NCI-H1694 (cell line): ENCODE measurements at regions not wholly inside any gene's neighbourhood (a gene's known extent, or its start where the extent isn't known, plus 50 kb on each side); places are given as distances from the start of the nearest gene placed in this dataset.

ENCODE experiments used
- DNase-seq: peaks from one replicate; lab custom pipeline; 2025; lab: John Stamatoyannopoulos, UW

- DNase-seq, result no peak
Measured at GRCh38 chr3:87413814-87414213, 137.4 kb upstream of the POU1F1 start.

- no peak for DNase-seq
Measured at GRCh38 chr3:87410110-87410509, 133.7 kb upstream of the POU1F1 start.

GRCh38 chr3:87398168-87398801, 121.9 kb upstream of the POU1F1 start:
- no peak for DNase-seq

DNA sequence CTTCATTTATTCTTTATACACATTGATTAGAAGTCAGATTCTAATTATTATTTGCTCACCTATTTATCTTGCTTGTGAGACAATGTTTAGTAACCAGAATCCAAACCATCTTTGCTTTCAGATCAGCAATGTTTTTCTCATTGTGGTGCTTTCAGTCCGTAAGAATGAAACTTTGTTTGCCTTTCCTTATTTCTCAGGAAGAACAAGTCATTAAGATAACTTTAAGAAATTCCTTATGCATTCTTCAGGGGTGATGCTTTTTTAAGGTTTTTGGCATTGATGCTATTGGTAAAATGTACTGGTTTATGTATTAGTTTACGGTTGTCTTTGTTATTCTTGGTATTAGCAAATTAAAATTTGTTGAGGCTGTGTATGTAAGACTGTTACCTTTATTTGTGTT, 120.8 kb upstream of the POU1F1 start:
- DNase-seq, result no peak

DNA sequence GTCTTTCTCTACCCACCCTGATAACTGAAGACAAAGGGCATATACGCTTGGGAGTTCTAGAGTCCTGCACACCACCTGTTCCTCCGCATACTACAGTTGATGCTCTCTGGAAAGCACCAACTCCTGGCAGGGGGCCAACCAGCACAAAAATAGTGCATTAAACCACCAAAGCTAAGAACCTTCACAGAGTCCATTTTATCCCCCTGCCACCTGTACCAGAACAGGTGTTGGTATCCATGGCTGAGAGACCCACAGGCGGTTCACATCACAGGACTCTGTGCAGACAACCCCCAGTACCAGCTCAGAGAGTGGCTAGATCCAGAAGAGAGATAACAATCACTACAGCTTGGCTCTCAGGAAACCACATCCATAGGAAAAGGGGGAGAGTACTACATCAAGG, 114.4 kb upstream of the POU1F1 start:
- no peak for DNase-seq

GRCh38 chr3:87390353-87390752, 114.0 kb upstream of the POU1F1 start:
- no peak for DNase-seq

DNA sequence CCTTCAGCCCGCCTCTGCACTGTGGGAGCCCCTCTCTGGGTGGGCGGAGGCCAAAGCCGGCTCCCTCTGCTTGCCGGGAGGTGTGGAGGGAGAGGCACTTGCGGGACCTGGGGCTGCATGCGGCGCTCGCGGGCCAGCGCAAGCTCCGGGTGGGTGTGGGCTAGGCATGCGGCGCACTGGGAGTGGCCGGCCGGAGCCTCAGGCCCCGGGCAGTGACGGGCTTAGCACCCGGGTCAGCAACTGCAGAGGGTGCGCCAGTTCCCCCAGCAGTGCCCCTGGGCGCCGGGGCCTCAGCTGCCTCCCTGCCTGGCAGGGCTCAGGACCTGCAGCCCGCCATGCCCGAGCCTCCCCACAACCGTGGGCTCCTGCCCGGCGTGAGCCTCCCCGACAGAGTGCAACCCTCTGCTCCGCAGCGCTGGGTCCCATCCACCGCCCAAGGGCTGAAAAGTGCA, 98.9 kb upstream of the POU1F1 start:
- DNase-seq, result no peak

- no peak for DNase-seq
Measured at GRCh38 chr3:87370007-87370406, 93.6 kb upstream of the POU1F1 start.

- no peak for DNase-seq
Measured at GRCh38 chr3:87367736-87368135, 91.4 kb upstream of the POU1F1 start.

- DNase-seq, result no peak
Measured at GRCh38 chr3:87363721-87364120, 87.3 kb upstream of the POU1F1 start.

DNA sequence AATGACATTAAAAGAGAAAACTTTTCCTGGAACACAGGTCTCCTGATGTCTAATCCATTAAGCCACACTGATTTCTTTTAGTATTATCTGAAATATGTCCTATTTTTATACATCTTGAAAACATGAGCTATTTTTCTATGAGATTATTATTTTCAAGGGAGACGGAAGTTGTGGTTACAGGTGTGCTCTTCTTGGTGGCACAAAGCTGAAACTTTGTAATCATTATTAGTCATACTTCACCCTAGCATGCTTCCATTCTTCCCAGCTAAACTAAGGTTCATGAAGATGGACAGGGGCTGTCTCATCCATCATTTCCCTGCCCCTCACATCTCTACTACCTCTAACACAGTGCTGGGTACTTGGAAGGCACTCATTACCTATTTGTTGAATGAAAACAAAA, 85.6 kb upstream of the POU1F1 start:
- no peak for DNase-seq

DNA sequence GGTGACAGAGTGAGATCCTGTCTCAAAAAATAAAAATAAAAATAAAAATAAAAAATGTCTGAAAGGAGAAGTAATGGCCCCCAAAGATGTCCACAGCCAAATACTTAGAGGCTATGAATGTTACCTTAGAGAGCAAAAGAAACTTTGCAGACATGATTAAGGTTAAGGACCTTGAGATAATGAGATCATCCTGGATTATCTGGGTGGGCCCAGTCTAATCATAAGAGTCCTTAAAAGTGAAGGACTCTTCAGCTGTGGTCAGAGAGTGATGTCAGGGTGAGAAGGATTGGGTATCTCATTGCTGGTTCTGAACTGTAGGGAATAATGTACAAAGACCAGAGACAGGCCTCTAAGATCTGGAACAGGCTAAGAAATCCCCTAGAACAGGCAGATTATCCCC, 84.9 kb upstream of the POU1F1 start:
- no peak for DNase-seq

DNA sequence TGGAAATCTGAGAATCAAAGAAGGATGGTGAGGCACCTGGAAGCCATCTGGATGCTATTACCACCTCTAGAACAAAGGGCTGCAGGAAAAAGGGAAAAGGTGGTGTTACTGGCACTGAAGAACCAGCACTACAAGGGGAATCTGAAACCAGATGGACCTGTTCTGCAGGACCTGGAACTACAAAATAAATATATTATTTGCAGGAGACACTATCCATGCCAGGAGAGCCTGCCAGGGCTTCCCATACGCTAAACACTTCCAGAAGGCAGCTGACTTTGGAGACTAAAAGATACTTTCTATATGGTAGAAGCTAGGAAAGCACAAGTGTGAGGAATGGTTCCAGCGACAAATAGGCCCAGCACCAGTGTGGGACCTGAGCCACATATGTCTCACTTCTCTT, 83.4 kb upstream of the POU1F1 start:
- DNase-seq, result no peak

GRCh38 chr3:87359025-87359424, 82.6 kb upstream of the POU1F1 start:
- DNase-seq, result no peak

DNA sequence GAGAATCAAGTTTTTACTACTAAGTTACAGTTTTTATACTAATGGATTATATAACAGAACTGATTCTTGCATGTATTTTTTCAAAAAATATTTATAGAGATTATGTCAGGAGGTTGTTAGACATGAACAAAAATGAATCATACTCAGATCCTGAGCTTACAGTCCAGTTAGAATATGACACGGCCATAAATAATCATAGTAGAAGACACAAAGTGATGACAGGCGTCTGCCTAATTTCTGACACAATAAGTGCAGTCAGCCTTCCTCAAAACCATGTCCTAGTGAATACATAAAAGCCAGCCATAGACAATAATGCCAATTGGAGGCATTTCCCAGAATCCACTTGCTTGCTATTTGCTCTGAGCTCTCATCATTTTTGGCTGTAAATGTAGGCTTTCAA, 81.7 kb upstream of the POU1F1 start:
- DNase-seq, result no peak

- no peak for DNase-seq
Measured at GRCh38 chr3:87354398-87354797, 78.0 kb upstream of the POU1F1 start.

DNA sequence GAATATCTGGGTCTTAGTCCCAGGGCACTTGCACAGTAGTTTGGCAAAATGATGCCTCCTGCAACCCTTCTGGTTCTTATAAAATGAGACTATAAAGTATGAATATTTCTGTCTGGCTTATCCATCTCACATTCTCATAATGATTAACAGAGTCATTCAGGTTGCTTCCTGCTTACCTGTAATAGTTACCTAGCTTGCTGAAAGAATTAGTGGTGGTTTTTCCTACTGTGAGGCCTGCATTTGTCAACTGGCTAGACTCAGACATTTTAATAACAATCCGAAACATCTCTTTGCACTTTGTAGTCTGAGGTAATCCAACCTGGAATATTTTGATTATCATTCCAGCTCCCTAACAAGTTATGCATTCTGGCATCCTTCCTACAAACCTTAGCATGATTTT, 75.6 kb upstream of the POU1F1 start:
- no peak for DNase-seq

- DNase-seq, result peak; percentile 0
Measured at GRCh38 chr3:87350367-87351199, 74.2 kb upstream of the POU1F1 start.

DNA sequence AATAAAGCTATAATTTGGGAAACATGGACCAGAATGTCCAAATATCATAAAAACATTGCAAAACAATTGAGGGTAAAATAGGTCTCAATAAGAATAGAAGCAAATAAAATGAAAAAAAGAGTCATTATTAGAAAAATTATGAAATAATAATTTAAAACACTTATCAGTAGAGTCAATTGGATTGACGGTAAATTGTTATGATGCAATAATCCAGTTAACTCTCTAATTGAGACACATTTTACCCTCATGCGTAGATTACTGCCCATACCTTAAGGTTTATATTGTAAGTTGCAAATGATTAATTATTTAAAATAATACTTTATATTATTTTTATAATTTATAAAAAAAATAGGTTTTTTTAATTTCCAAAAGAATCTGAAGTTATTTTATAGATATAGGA, 73.4 kb upstream of the POU1F1 start:
- DNase-seq, result no peak

DNA sequence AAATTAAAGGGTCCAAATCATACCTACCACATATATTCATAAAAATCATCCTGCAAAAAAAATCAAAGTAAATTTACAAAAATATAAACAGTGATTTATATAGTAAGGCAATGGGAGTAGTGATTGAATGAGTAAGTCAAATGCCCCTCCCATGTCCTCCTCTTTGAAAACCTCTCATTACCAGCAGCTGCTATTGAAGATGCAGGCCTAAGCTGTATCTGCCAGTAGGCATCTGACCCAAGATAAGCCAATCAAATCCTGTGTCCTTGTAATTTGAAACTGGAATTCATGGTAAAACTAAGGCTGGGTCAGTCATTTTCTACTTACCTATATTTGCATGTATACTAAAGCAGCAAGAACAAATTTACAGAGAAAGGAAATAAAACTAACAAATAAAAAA, 60.4 kb upstream of the POU1F1 start:
- DNase-seq, result no peak

- DNase-seq, result no peak
Measured at GRCh38 chr3:87335931-87336330, 59.5 kb upstream of the POU1F1 start.

DNA sequence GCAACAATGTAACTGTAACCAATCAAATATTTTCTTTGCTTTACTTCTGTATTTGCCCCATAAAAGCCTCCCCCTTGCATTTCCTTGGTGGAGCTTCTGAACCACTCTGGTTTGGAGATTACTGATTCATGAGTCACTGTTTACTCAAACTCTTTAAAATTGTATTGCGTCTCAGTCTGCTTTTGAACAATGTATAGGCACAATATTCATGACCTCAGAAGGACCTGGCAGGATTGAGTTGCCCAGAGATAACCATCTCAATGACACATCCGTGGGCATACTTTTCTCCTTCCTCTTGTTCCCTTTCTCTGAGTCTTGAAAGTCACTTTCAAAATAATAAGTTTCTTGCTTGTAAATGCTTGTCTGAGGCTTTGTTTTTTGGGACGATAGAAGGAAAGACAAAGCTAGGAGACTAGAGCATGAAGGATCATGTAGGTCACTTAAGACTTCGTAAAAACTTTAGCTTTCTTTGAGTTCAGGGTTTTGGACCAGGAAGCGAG, 57.1 kb upstream of the POU1F1 start:
- no peak for DNase-seq

- no peak for DNase-seq
Measured at GRCh38 chr3:87332789-87333188, 56.4 kb upstream of the POU1F1 start.

DNA sequence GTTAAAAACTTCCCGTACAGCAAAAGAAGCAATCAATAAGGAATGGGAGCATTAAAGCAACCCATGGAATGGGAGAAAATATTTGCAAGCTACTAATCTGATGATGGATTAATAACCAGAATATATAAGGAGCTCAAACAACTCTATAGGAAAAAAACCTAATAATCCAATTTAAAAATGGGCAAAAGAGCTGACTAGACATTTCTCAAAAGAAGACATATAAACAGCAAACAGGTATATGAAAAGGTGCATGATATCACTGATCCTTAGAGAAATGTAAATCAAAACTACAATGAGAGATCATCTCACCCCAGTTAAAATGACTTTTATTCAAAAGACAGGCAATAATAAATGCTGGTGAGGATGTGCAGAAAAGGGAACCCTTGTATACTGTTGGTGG, 52.7 kb upstream of the POU1F1 start:
- DNase-seq, result no peak
